GM19023 (cell line): ENCODE measurements at regions not wholly inside any gene's neighbourhood (a gene's known extent, or its start where the extent isn't known, plus 50 kb on each side); places are given as distances from the start of the nearest gene placed in this dataset.
"Not testable (repeated sequence)": the region's sequence is repeated elsewhere in the genome, so short reads cannot be mapped to it uniquely, and the experiment has no call there.

ENCODE experiments used
- ATAC-seq: cut with Tn5 transposase; IDR thresholded peaks from one replicate; pipeline ENCODE4 v1.9.1; 2021; ENCODE audit warnings: mild to moderate bottlenecking, moderate library complexity; ENCODE audit not compliant: unreplicated experiment

- ATAC-seq = no peak
These were observed 918.1 kb upstream of the POT1 start for GRCh38 chr7:125847692-125848091.

- no peak for ATAC-seq
These were observed 917.4 kb upstream of the POT1 start for GRCh38 chr7:125847055-125847454.

- ATAC-seq = no peak
These were observed 916.1 kb upstream of the POT1 start for GRCh38 chr7:125845686-125846085.

GRCh38 chr7:125834421-125834820 lies 904.8 kb upstream of the POT1 start:
- no peak for ATAC-seq

- no peak for ATAC-seq
These were observed 904.2 kb upstream of the POT1 start for GRCh38 chr7:125833839-125834238.

- ATAC-seq = no peak
These were observed 901.1 kb upstream of the POT1 start for GRCh38 chr7:125830743-125831142.

GRCh38 chr7:125828153-125828700 lies 898.6 kb upstream of the POT1 start:
- ATAC-seq = no peak

- no peak for ATAC-seq
These were observed 893.9 kb upstream of the POT1 start for GRCh38 chr7:125823538-125823937.

- ATAC-seq = no peak
These were observed 890.9 kb upstream of the POT1 start for GRCh38 chr7:125820495-125820894.

GRCh38 chr7:125814100-125814499 lies 884.5 kb upstream of the POT1 start:
- ATAC-seq = no peak

- ATAC-seq = not testable (repeated sequence)
These were observed 876.9 kb upstream of the POT1 start for GRCh38 chr7:125806491-125806890.

- ATAC-seq = no peak
These were observed 874.6 kb upstream of the POT1 start for GRCh38 chr7:125804273-125804672.

- no peak for ATAC-seq
These were observed 850.5 kb upstream of the POT1 start for GRCh38 chr7:125780153-125780552.

GRCh38 chr7:125775317-125775716 lies 845.7 kb upstream of the POT1 start:
- ATAC-seq = no peak

- no peak for ATAC-seq
These were observed 843.6 kb upstream of the POT1 start for GRCh38 chr7:125773113-125773785.

- ATAC-seq = no peak
These were observed 818.3 kb upstream of the POT1 start for GRCh38 chr7:125747966-125748365.

- no peak for ATAC-seq
These were observed 816.9 kb upstream of the POT1 start for GRCh38 chr7:125746510-125746909.

- no peak for ATAC-seq
These were observed 797.6 kb upstream of the POT1 start for GRCh38 chr7:125727215-125727614.

- no peak for ATAC-seq
These were observed 766.0 kb upstream of the POT1 start for GRCh38 chr7:125695626-125696025.

GRCh38 chr7:125683156-125683555 lies 753.5 kb upstream of the POT1 start:
- ATAC-seq = no peak

GRCh38 chr7:125681508-125681907 lies 751.9 kb upstream of the POT1 start:
- no peak for ATAC-seq

- no peak for ATAC-seq
These were observed 749.1 kb upstream of the POT1 start for GRCh38 chr7:125678771-125679170.

GRCh38 chr7:125675640-125676039 lies 746.0 kb upstream of the POT1 start:
- no peak for ATAC-seq
